Activated CD4-positive, alpha-beta T cell treated with anti-CD3 and anti-CD28 coated beads, Interleukin-2, amount 50 U/mL, for 1 hour (primary cell): ENCODE measurements at regions not wholly inside any gene's neighbourhood (a gene's known extent, or its start where the extent isn't known, plus 50 kb on each side); places are given as distances from the start of the nearest gene placed in this dataset.

Experiments used
- DNase-seq: peaks from one replicate; pipeline ENCODE4 v3.0.0-alpha.2; 2020

DNA sequence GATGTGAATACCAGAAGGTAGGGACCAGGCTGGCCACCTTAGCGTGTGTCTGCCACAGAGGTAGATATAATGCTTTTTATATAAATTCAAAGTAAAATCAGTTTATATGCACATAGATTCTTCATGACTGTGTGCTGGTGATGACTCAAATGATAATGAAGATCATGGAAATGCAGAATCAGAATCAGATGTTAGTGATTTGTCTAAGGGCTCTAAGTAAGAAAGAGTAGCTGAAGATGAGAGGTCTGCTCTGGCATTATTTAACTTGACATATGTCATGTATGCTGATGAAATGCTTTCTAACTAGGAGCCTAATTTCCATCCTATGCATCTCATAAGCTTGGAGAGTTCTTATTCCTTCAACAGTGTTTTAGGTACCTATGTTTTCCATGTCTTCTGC, 50.3 kb upstream of the DPH6 start:
- no peak for DNase-seq

DNA sequence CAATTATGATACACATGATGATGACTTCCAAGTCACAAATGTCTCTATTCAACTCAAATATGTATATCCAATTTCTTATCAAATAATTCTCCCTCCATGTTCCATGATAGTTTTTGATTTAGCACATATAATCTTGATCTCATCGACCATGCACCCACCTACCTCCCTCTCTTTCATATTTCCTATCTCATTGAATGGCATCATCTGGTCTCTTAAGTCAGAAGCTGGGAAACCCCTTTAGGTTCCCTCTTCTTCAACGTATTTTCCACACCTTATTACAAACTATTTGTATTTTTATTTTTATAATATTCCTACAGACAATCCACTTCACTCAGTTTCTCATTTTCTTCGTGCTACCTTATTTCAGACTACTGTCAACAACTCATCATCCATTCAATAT, 56.9 kb upstream of the DPH6 start:
- no peak for DNase-seq

DNA sequence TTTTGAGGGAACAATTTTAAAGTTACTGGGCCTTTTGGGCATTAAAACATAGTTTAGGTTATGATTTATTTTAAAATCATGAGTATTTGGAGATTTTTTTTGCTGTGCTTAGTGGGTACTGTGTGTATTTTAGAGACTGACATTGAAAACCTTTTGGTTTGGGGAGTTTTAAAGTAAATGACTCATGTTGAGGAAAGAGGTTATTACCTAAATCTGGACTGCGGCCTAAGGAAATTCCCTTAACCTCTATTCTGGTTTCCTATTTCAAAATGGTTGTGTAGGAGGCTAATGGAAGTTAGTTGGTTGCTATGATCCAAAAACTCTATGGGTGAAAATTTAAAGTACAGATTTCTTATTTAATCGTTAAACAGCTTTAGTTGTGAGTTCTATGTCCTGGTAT, 57.3 kb upstream of the DPH6 start:
- DNase-seq: no peak

DNA sequence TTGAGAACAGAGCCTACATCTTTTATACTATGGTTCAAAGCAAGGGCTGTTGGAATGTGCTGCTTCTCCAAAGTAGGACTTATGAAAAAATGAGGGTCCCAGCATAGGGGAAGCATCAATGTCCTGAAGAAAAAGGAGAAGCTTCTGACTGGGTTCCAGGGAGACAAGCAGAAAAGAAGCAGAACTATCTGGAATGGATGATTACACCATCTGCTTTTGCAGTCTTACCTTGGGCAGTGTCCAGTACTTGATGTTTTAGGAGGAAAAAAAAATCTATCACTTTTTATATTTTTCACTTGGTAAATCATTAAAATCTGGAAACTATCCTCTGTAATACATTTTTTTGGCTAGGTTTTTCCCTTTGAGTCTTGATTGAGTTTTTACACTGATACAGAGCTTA, 57.9 kb upstream of the DPH6 start:
- DNase-seq: no peak

DNA sequence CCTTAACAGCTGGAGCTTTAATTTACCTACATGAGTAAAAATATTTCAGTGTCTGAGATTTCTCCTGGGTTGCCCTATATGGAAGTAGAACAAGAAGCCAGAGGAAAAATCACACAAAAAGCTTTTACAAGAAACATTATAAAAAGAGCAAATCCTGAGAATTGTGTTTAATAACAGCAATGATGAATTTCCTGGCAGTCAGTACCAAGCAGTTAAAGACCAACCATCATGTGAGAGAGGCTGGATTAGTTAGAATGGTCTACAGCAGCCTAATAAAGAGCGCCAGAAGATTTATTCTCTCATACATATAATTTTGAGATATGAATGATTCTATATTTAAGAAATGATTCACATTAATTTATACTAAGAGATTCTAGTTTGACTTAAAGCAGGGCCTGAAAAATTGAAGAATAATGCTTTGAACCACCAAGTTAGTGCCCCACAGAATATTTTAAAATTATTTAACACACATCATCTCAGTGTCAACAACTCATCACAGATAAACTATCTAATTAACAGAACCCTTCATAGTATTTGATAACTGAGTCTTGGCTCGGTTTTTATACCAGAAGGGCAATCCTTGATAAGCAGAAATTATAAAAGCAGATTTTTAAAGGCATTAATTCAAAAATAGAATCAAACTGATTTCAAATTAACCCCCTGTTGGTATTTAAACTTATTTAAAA, 59.9 kb upstream of the DPH6 start:
- no peak for DNase-seq

DNA sequence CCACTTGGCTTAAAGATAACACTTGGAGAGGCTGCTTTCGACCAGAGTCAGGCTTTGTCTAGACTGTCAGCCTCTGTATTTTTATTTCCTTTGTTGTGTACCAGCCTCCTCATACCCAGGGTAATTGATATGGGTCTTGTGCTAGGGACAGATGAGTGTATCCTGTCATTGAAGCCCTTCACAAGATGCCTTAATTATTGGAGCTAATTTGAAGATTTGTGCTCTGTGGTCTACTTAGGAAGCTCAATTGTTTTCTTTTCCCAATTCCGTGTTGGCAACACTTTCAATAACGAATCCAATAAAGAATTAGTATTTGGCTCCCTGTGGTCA, 60.5 kb upstream of the DPH6 start:
- DNase-seq: no peak

DNA sequence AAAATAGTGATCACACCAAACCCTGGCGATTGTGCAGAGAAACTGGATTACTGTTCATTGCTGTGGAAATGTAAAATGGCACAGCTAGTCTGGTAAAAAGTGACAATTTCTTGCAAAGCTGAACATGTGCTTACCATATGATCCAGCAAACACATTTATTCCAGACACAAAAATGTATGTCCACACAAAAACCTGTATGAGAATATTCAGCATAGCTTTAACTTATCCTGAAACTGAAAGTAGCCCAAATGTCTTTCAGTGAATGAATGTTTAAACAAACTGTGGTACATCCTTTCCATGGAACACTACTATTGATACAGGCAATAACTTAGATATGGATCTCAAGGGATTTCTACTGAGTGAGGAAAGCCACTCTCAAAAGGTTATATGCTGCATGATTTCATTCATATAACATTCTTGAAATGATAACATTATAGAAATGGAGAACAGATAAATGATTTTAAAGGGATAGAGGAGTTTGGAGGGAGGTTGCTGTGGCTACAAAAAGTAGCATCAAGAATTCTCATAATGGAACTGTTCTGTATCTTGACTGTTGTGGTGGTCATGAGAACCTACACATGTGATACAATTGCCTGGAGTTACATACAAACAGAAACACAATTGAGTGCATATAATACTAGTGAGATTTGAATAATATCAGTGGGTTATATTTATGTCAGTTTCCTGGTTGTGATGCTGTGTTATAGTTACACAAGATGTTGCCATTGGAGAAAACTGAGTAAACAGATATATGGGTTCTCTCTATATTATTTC, 70.7 kb upstream of the DPH6 start:
- DNase-seq: no peak

DNA sequence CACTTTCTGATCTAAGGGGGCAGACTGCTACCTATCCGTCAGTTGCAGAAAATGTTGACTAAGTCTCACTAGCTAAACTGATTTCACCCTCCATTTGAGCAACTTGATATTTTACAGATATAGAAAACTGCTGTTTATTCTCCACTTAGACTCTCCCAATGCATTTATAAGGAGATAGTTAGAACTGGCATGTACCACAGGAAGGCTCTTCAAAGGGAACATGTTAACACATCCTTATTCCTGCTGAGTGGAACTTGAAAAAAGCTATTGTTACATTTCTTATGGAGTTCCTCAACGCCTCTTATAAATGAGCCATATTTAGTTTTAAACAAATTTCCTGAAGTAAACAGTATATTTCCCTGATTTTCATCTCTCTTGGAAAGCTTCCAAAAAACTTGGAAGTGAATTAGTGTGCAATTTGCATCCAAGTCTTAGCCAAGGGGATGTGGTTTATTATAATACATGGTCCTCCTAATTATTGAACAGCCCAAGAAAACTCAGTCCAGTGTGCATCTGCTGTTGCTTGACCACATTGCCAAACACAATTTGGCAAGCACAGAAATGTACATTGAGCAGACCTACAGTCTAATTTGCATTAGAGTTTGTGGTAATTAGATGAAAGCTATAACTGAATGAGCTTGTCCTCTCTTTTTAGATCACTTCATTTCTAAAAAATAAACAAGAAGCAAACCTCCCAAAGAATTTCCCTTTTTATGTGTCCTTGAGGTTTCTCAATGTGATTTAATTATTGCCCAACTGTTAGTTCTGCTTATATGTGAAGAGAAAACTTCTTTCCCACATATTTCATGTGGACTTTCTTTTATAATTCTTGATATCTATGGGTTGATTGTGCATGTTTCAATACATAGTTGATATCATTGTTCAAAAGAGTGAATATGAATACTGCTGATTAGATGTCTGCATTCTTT, 72.6 kb upstream of the DPH6 start:
- no peak for DNase-seq

DNA sequence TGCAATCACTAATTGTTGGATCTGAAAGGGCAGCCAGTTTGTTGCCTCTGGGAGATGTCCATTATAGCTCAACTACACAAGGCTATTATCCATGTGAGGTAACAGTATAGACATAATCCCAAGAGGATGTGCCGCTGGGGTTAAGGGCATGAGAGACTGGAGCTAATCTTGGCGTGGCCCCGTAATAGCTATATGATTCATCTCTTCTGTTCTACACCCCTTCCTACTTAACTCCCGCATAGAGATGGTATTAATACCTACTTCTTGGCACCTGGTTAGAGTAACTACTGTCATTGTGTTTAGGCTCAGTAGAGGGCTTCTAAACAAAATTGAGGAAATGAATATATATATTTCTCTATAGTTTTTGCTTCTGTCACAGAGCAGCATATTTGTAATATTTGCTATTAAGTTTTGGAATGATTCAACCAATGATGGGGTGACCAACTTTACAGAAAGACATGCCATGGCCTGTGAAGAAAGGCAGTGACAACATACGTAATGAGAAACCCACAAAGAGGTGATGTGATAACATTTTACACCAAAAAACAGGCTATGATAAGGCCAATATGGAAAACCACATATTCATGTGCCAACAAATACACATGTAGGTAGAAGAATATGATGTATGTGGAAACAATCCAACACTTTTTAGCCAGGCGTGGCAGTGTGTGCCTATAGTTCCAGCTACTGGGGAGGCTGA, 76.8 kb upstream of the DPH6 start:
- DNase-seq: no peak

DNA sequence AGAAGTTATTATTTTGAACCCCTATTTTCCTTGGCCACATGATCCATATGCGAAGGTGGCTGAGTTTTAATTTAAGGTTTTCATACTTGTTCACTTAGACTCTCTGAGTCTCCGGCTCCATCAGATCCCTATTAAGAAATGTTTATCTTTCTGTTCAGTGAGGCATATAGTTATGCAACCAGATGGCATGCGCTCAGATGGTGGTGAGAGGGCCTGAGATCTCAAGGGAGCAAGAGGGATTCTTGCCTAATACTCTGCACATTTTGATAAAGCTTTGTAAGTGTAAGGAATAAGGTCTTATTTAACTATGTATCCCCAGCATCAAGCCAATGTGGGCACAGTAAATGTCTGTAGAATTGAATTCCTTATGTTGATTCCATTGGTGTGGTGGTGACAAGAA, 78.9 kb upstream of the DPH6 start:
- no peak for DNase-seq

DNA sequence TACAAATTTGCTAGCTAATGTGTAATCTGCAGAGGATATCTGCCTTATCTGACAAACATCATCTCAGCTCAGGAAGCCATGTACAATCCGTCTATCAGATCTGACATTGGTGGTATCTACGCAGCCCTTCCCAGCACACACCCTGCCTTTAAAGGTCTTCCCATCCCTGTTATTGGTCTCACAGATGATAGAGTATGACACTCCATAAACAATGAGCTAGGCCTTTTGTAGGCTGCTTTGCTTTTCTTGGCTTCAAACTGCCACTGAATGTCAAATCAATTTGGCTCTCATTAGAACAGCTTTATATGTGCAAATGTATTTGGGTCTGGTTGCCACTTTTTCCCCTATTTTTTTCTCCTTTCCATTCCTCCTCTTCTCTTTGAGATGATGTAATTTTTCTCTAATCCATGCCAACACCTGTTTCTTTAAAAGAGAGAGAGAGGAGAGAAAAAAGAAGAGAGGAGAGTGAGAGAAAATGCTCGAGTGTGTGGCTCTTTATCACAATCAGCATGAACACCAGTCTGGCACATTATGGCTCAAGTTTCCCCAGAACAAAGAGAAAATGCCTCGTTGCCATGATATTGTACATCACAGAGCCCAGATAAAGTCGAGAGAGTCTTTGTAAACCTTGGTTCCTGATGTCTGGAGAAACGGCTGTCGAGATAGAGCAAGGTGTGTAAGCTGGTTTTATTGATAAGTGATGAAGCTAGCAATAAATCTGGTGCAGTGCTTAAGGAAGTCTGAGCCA, 80.8 kb upstream of the DPH6 start:
- no peak for DNase-seq

DNA sequence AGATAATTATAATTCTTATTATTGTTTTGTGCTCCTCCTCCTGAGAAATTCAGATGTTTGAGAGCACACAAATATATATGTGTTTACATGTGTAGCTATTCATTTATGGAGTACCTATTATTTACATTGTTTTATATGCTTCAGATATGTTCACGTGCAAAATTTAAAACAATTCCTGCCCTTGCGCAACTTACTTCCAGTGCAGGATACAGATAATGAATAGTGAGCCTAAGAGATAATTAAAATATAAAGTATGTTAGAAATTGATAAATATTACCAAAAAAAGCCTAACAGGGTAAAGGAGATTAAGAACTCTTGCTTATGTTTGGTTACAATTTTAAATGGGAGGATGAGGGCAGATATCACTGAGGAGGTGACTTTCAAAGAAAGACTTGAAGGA, 81.7 kb upstream of the DPH6 start:
- DNase-seq: no peak

DNA sequence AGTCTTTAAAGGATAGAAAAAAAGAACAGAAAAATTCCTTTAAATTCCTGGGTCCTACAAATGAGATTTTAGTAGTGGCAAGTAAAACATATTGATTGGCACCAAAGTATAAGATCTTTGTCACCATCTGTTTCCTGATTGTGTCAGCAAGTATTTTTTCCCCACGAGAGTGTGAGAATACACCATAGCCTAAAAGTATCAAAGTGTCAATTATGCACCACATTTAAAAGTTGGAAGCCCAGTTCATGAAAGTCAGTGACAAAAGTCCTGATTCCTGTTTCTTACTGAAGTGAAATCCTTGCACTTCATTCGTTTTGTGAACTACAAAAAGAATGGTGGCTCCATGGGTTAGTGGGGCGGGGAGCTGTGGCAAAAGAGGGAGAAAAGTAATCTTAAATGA, 83.8 kb upstream of the DPH6 start:
- DNase-seq: no peak

DNA sequence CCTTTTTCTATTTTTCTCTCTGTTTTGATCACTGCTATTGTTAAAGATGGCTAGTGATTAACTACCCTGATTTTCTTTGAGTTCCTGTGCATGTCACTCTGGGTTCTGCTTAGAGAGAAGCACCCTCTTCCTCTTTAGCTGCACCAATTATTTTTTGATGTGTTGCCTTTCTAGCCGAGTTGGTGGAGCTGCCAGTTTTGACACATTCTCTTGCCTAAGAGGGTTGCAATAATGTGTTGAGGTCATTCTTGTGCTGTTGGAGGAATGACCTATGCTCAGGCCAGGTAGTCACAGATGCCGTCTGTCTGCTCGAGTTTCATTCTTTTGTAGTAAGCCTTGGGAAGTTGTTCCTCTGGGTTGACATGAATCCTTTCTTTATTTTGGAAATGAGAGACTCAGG, 84.6 kb upstream of the DPH6 start:
- no peak for DNase-seq

DNA sequence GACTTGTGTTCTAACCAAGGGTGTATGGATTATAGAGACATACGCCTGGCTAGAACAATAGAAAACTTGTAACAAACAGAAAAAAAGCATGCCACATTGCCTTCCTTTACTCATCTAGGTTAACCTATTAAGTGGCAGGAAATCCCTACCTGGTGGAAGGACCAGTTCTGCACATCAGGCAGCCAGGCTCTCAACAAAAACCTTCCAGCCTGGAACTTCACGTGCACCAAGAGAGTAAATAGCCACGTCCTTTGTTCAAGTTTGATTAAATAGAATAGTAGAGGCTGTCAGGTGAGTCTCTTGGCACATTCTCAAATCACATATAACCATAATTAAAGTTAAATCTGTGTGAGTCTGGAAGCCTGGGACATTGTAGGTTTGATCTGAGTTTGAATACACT, 85.0 kb upstream of the DPH6 start:
- no peak for DNase-seq

DNA sequence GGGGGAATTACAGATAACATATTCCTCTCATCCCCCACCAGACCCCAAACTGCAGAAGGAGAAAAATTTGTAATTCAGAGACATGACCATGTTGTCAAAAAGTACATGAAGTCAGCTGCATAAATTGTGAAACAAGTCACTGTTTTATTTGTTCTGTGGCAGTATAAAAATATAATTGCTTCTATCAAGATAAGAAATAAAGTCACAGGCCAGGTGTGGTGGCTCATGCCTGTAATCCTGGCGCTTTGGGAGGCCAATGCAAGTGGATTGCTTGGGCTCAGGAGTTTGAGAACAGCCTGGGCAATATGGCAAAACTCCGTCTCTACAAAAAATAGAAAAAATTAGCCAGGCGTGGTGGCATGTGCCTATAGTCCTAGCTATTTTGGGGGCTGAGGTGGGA, 87.7 kb upstream of the DPH6 start:
- DNase-seq: no peak

DNA sequence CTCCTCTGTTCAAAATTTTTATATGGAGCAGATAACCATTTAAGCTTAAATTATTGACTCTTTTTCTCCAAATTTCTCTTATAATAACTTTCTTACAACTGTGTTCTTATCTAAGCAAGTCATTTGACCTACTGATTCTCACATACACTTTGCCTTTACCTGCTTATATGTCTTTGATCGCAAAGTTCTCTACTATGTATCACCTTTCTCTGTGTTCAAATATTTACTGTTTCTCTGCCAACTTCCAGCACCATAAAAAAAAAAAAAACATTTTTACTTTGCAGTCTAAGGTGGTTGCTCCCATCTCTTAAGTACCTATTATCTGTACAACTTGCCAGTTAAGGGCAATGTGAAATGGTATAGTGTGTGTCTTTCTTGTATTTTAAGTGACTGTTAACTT, 100.8 kb upstream of the DPH6 start:
- DNase-seq: no peak

DNA sequence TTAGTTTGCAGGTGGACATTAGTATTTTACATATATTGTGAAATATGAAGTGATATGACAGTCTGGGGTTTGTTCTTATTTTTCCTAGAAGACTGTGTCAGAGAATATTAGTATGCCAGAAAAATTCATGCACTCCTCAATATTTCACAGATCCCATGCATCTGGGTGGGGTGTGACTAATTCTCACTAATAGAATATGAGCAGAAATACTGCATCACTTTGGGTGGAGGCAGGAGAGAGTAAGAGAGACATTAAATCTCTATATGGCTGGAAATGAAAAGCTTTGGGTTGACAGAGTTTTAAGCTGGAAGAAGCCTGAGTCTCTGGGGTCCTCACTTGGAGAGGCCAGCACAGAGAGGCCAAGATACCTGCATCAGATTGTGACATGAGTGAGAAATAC, 101.3 kb upstream of the DPH6 start:
- no peak for DNase-seq

DNA sequence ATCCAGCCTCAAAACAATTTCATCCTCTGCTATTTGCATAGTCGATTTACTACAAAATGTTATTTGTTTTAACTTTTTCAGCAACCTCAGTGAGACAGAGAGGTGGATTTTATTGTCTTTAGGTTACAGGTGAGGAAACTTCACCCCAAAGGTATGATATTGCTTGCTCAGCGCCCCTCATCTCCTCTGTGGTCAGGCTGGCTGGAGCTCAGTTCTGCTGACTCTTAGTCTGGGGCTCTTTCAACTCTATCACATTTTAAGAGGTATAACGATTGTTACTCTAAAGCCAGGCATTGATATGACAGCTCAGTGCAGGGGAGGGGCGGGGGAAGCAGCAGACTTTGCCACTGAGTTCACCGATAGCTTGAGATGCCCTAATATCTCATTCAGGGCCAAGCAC, 103.0 kb upstream of the DPH6 start:
- no peak for DNase-seq

DNA sequence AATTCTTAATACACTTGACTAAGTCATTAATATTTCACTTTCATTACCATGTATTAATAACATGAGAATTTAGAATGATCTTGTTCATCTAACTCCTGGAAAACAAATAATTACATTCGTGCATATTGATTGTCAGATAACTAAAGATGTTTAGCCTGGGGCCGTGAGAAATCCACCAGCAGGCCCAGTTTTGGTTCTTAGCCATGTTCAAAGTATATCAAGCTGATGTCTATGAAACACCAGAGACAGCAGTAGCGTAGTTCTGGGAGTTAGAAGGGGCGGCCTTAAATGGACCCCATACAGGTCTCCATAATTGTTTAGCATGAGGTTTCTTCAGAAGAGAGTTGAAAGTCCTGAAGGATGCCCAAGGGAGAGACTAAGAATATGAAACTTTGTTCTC, 103.6 kb upstream of the DPH6 start:
- no peak for DNase-seq

DNA sequence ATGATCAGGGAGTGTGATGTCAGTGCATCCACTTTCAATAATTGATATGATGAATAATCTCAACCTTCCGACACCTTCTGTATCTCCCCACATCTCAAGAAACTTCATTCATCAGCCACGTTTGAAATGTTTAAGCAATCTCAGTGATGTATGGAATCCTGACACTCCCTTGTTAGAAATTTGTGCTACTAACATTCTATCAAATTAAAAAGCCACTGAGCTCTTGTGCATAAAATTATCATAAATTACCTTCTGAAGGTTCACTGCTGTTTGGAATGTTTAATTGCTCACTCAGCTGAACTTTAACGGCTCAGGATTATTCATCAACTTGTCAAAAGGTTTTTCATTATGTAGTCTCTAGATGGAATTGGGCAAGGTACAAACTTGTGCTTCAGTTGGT, 108.4 kb upstream of the DPH6 start:
- DNase-seq: no peak

DNA sequence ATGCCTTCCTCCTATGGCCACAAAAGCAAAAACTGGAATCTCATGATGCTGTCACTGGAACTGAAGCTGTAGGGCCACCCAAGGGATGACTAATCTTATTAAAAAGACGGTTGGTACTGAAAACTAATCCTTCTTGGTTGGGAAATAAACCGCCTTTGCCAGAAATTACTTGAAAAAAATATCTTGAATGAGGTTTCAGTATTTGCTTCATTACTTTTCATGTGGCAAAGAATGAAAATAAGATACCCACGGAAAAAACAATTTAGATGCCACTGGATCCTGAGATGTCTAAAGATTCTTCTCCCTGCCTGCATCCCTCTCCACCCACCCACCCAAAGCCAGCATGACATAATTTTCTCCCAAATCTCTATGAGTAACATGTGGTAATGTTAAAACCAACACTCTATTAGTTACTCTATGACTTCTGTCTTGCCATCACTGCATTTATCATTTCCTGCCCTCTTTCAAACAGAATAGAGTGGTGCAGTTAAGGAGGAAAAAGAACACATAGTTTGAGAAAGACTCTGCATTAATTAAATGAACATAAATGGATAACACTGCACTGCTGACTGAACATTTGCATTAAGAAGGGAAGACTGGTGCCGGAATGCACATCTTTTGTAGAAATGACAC, 111.8 kb upstream of the DPH6 start:
- DNase-seq: no peak
